ENCODE measurements at regions not wholly inside any gene's neighbourhood (a gene's known extent, or its start where the extent isn't known, plus 50 kb on each side); places are given as distances from the start of the nearest gene placed in this dataset.
A peak's percentile ranks its signal among the peaks of the same experiment; 100 is the strongest.

GRCh38 chr9:95724253-95724991 is 151.1 kb upstream of the ERCC6L2 start (continued):
- TF ChIP-seq MEIS2 (CRISPR knock-in tag; IDR thresholded peaks at IDR 0.05), result peak; percentile 38; the same call in 1 of the 2 replicates
- no peak for TF ChIP-seq ZNF619 (CRISPR knock-in tag; IDR thresholded peaks at IDR 0.05)
- peak; percentile 77 for TF ChIP-seq HNF4A (CRISPR knock-in tag; IDR thresholded peaks at IDR 0.05)
- TF ChIP-seq LBX2 (CRISPR knock-in tag; IDR thresholded peaks at IDR 0.05; ENCODE audit: borderline replicate concordance), result no peak
- no peak for TF ChIP-seq SIN3A (IDR thresholded peaks at IDR 0.05; ENCODE audit: borderline replicate concordance, low read depth, low read length)
- TF ChIP-seq TERF1 (CRISPR knock-in tag; IDR thresholded peaks at IDR 0.05), result no peak
- TF ChIP-seq TFDP1 (CRISPR knock-in tag; IDR thresholded peaks at IDR 0.05; ENCODE audit: borderline replicate concordance), result no peak
- TF ChIP-seq MLXIP (CRISPR knock-in tag; IDR thresholded peaks at IDR 0.05; ENCODE audit: borderline replicate concordance), result no peak
- TF ChIP-seq CREB3 (CRISPR knock-in tag; IDR thresholded peaks at IDR 0.05), result no peak
- TF ChIP-seq RARA (CRISPR knock-in tag; IDR thresholded peaks at IDR 0.05), result peak; percentile 82
- no peak for TF ChIP-seq DZIP1 (CRISPR knock-in tag; IDR thresholded peaks at IDR 0.05)
- TF ChIP-seq ATF5 (CRISPR knock-in tag; IDR thresholded peaks at IDR 0.05; ENCODE audit: low read depth), result no peak
- no peak for TF ChIP-seq ZNF3 (CRISPR knock-in tag; IDR thresholded peaks at IDR 0.05)
- no peak for TF ChIP-seq AFF4 (CRISPR knock-in tag; IDR thresholded peaks at IDR 0.05)

Data from HepG2 (cell line).